Stimulated activated naive B cell treated with anti-CD40 and anti-IgM and Interleukin-4, amounts not matched to agents 10 μg/mL and 1 μg/mL and 100 μg/mL, for 72 hours (primary cell): ENCODE measurements at regions not wholly inside any gene's neighbourhood (a gene's known extent, or its start where the extent isn't known, plus 50 kb on each side); places are given as distances from the start of the nearest gene placed in this dataset.

ENCODE experiments used
- ATAC-seq, 2 donors: fragments of 150-1000 bp; cut with Tn5 transposase; replicated peaks; 2 replicates each; pipeline ENCODE4 v1.10.0; 2021; ENCODE audit warnings: moderate library complexity in 1 of 2
- DNase-seq: peaks from one replicate; pipeline ENCODE4 v3.0.0; 2021
- H3K27ac Mint-ChIP-seq: one replicate; pipeline ENCODE4 v1.8.0; 2022; ENCODE audit warnings: mild to moderate bottlenecking, mixed read lengths
- H3K27me3 Mint-ChIP-seq, 2 donors: one replicate each; pipeline ENCODE4 v1.8.0; 2022; ENCODE audit warnings: mixed read lengths in 2 of 2
- H3K36me3 Mint-ChIP-seq, 2 donors: one replicate each; pipeline ENCODE4 v1.8.0; 2022; ENCODE audit warnings: mixed read lengths in 2 of 2, mild to moderate bottlenecking in 1 of 2
- H3K4me1 Mint-ChIP-seq, 2 donors: one replicate each; pipeline ENCODE4 v1.8.0; 2022; ENCODE audit warnings: mixed read lengths in 2 of 2, mild to moderate bottlenecking in 1 of 2
- H3K4me3 Mint-ChIP-seq, 2 donors: one replicate each; pipeline ENCODE4 v1.8.0; 2022; ENCODE audit warnings: mild to moderate bottlenecking in 2 of 2, mixed read lengths in 2 of 2, moderate library complexity in 1 of 2
- H3K9me3 Mint-ChIP-seq, 2 donors: one replicate each; pipeline ENCODE4 v1.8.0; 2022; ENCODE audit warnings: mixed read lengths in 2 of 2, mild to moderate bottlenecking in 1 of 2

- no peak overlapping the region for H3K27ac Mint-ChIP-seq
These were observed 96.0 kb upstream of the ATP10A start for GRCh38 chr15:25959100-25959499.

GRCh38 chr15:25955628-25956027, 92.5 kb upstream of the ATP10A start:
- ATAC-seq (no peak), DNase-seq (no peak)
- H3K4me3 Mint-ChIP-seq, result no peak overlapping the region
- H3K9me3 Mint-ChIP-seq, result peaks cover 5 to 17% of the 10 kb centered on the region in 2 donors
- peaks cover 3% of the 10 kb centered on the region in 2 donors for H3K36me3 Mint-ChIP-seq
- H3K4me1 Mint-ChIP-seq, result no peaks in the 10 kb centered on the region
- H3K27me3 Mint-ChIP-seq, result peaks cover 8 to 21% of the 10 kb centered on the region in 2 donors
- H3K27ac Mint-ChIP-seq, result no peak overlapping the region

More at GRCh38 chr15:25959100-25959499, 96.0 kb upstream of the ATP10A start:
- H3K4me1 Mint-ChIP-seq, result no peaks in the 10 kb centered on the region
- DNase-seq, result no peak
- H3K36me3 Mint-ChIP-seq, result no peaks in the 10 kb centered on the region
- no peak for ATAC-seq
- peaks cover 8 to 29% of the 10 kb centered on the region in 2 donors for H3K27me3 Mint-ChIP-seq
- H3K9me3 Mint-ChIP-seq, result peaks cover 0 to 2% of the 10 kb centered on the region in 2 donors
- no peak overlapping the region for H3K4me3 Mint-ChIP-seq

- DNase-seq, result no peak
- H3K9me3 Mint-ChIP-seq, result peaks cover 5 to 17% of the 10 kb centered on the region in 2 donors
- no peaks in the 10 kb centered on the region for H3K4me1 Mint-ChIP-seq
- H3K36me3 Mint-ChIP-seq, result peaks cover 3% of the 10 kb centered on the region in 2 donors
- H3K4me3 Mint-ChIP-seq, result no peak overlapping the region
- peaks cover 3 to 14% of the 10 kb centered on the region in 2 donors for H3K27me3 Mint-ChIP-seq
- no peak for ATAC-seq
- no peak overlapping the region for H3K27ac Mint-ChIP-seq
These were observed 91.3 kb upstream of the ATP10A start for GRCh38 chr15:25954398-25954797.

- Mint-ChIP-seq H3K36me3 (peaks cover 3% of the 10 kb centered on the region in 2 donors), H3K9me3 (peaks cover 5 to 19% of the 10 kb centered on the region in 2 donors), H3K27ac (no peak overlapping the region), H3K27me3 (no peaks in the 10 kb centered on the region), H3K4me1 (peaks cover 4 to 9% of the 10 kb centered on the region in 2 donors), H3K4me3 (no peak overlapping the region)
- no peak for ATAC-seq
- no peak for DNase-seq
These were observed 86.9 kb upstream of the ATP10A start for GRCh38 chr15:25950014-25950413.

GRCh38 chr15:25947323-25948314, 84.5 kb upstream of the ATP10A start:
- no peak for ATAC-seq
- Mint-ChIP-seq H3K27ac (no peak overlapping the region), H3K9me3 (peaks cover 5 to 8% of the 10 kb centered on the region in 2 donors), H3K4me1 (peaks cover 5 to 9% of the 10 kb centered on the region in 2 donors), H3K4me3 (no peak overlapping the region), H3K36me3 (peaks cover 0 to 3% of the 10 kb centered on the region in 2 donors), H3K27me3 (peaks cover 0 to 6% of the 10 kb centered on the region in 2 donors)
- no peak for DNase-seq

- Mint-ChIP-seq H3K9me3 (peaks cover 0 to 4% of the 10 kb centered on the region in 2 donors), H3K4me3 (no peak overlapping the region), H3K27ac (no peak overlapping the region)
These were observed 83.2 kb upstream of the ATP10A start for GRCh38 chr15:25946241-25946805.

GRCh38 chr15:25944386-25944785, 81.3 kb upstream of the ATP10A start:
- Mint-ChIP-seq H3K4me1 (peaks cover 12 to 25% of the 10 kb centered on the region in 2 donors), H3K4me3 (no peak overlapping the region), H3K9me3 (peaks cover 0 to 3% of the 10 kb centered on the region in 2 donors), H3K36me3 (no peaks in the 10 kb centered on the region), H3K27me3 (peaks cover 0 to 6% of the 10 kb centered on the region in 2 donors), H3K27ac (no peak overlapping the region)
- ATAC-seq, result no peak
- DNase-seq, result no peak

More at GRCh38 chr15:25946241-25946805, 83.2 kb upstream of the ATP10A start:
- peaks cover 0 to 6% of the 10 kb centered on the region in 2 donors for H3K27me3 Mint-ChIP-seq
- no peak for ATAC-seq
- no peak for DNase-seq
- no peaks in the 10 kb centered on the region for H3K36me3 Mint-ChIP-seq
- peaks cover 5 to 9% of the 10 kb centered on the region in 2 donors for H3K4me1 Mint-ChIP-seq

GRCh38 chr15:25943831-25944230, 80.7 kb upstream of the ATP10A start:
- no peak overlapping the region for H3K27ac Mint-ChIP-seq
- no peak for DNase-seq

GRCh38 chr15:25939122-25939521, 76.0 kb upstream of the ATP10A start:
- no peaks in the 10 kb centered on the region for H3K9me3 Mint-ChIP-seq
- DNase-seq (peak; percentile 66), ATAC-seq (peak; percentile 98)
- no peaks in the 10 kb centered on the region for H3K36me3 Mint-ChIP-seq
- peaks cover 3 to 6% of the 10 kb centered on the region in 2 donors for H3K27me3 Mint-ChIP-seq
- peaks cover 15 to 36% of the 10 kb centered on the region in 2 donors for H3K4me1 Mint-ChIP-seq
- H3K4me3 Mint-ChIP-seq, result no peak overlapping the region
- no peak overlapping the region for H3K27ac Mint-ChIP-seq

More at GRCh38 chr15:25943831-25944230, 80.7 kb upstream of the ATP10A start:
- ATAC-seq, result no peak
- Mint-ChIP-seq H3K9me3 (no peaks in the 10 kb centered on the region), H3K36me3 (no peaks in the 10 kb centered on the region), H3K27me3 (peaks cover 0 to 6% of the 10 kb centered on the region in 2 donors), H3K4me3 (no peak overlapping the region), H3K4me1 (peaks cover 17 to 31% of the 10 kb centered on the region in 2 donors)

GRCh38 chr15:25937796-25938195, 74.7 kb upstream of the ATP10A start:
- peaks cover 21 to 47% of the 10 kb centered on the region in 2 donors for H3K4me1 Mint-ChIP-seq
- ATAC-seq, result no peak
- H3K9me3 Mint-ChIP-seq, result no peaks in the 10 kb centered on the region
- peaks cover 12% of the 10 kb centered on the region in 2 donors for H3K27me3 Mint-ChIP-seq
- DNase-seq, result no peak
- H3K27ac Mint-ChIP-seq, result no peak overlapping the region
- H3K4me3 Mint-ChIP-seq, result no peak overlapping the region
- no peaks in the 10 kb centered on the region for H3K36me3 Mint-ChIP-seq

GRCh38 chr15:25936004-25936403, 72.9 kb upstream of the ATP10A start:
- no peaks in the 10 kb centered on the region for H3K9me3 Mint-ChIP-seq
- DNase-seq (no peak), ATAC-seq (no peak)
- peaks cover 12% of the 10 kb centered on the region in 2 donors for H3K27me3 Mint-ChIP-seq
- no peak overlapping the region for H3K27ac Mint-ChIP-seq
- no peaks in the 10 kb centered on the region for H3K36me3 Mint-ChIP-seq
- no peak overlapping the region for H3K4me3 Mint-ChIP-seq
- peaks cover 21 to 47% of the 10 kb centered on the region in 2 donors for H3K4me1 Mint-ChIP-seq

- peaks cover 5 to 8% of the 10 kb centered on the region in 2 donors for H3K36me3 Mint-ChIP-seq
- H3K4me1 Mint-ChIP-seq, result peaks cover 9 to 23% of the 10 kb centered on the region in 2 donors
- H3K27me3 Mint-ChIP-seq, result peaks cover 25 to 33% of the 10 kb centered on the region in 2 donors
- peaks cover 9 to 16% of the 10 kb centered on the region in 2 donors for H3K9me3 Mint-ChIP-seq
- peak overlapping the region; percentile 81 to 84 for H3K4me3 Mint-ChIP-seq
- DNase-seq (peak; percentile 54), ATAC-seq (peak; percentile 94 to 96)
- no peak overlapping the region for H3K27ac Mint-ChIP-seq
These were observed 70.5 kb upstream of the ATP10A start for GRCh38 chr15:25933456-25934158.

- Mint-ChIP-seq H3K36me3 (peaks cover 5 to 8% of the 10 kb centered on the region in 2 donors), H3K4me1 (peaks cover 6 to 13% of the 10 kb centered on the region in 2 donors), H3K27me3 (peaks cover 27 to 42% of the 10 kb centered on the region in 2 donors), H3K4me3 (no peak overlapping the region), H3K9me3 (peaks cover 9 to 17% of the 10 kb centered on the region in 2 donors), H3K27ac (no peak overlapping the region)
- no peak for ATAC-seq
- no peak for DNase-seq
These were observed 69.6 kb upstream of the ATP10A start for GRCh38 chr15:25932696-25933095.

GRCh38 chr15:25931851-25932250, 68.7 kb upstream of the ATP10A start:
- DNase-seq (no peak), ATAC-seq (no peak)
- Mint-ChIP-seq H3K36me3 (peaks cover 5 to 8% of the 10 kb centered on the region in 2 donors), H3K9me3 (peaks cover 9 to 17% of the 10 kb centered on the region in 2 donors), H3K27ac (no peak overlapping the region), H3K4me1 (peaks cover 6 to 12% of the 10 kb centered on the region in 2 donors), H3K27me3 (peaks cover 27 to 45% of the 10 kb centered on the region in 2 donors), H3K4me3 (no peak overlapping the region)
